ENCODE measurements at regions not wholly inside any gene's neighbourhood (a gene's known extent, or its start where the extent isn't known, plus 50 kb on each side); places are given as distances from the start of the nearest gene placed in this dataset.

DNA sequence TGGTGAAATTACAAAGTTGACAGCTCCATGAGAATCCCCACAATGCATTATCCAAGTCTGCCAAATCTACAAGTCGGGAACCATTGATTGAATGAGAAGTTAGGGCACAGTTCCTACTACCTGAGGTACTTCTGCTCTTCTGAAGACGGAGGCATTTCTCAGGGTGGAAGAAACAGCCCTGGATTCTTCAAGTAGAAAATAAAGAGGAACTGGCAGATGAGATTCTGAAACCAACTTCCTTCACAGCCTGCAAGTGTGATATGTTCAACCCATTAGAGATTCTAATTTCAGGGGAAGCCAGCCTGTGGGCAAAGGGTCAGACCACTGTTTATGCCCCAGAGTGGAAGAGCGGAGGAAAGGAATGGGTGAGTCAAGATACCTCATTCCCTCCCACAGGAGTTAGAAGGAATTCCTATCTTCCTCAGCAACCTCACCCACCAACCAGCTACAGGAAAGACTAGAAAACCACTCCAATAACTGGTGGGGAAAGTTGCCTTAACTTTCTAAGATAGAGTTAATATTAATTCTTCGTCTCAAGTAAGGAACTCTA lies 50.5 kb upstream of the BMPER start:
- peak; percentile 86 for DNase-seq

All from fibroblast of skin of abdomen (primary cell).